ENCODE measurements at regions not wholly inside any gene's neighbourhood (a gene's known extent, or its start where the extent isn't known, plus 50 kb on each side); places are given as distances from the start of the nearest gene placed in this dataset.

- no peaks in the 10 kb centered on the region for H3K36me3 ChIP-seq
- no peak for DNase-seq
- TF ChIP-seq CTCF (IDR thresholded peaks at IDR 0.05; ENCODE audit: low read depth, low read length), result no peak
- H3K27ac ChIP-seq, result no peak overlapping the region
- no peak overlapping the region for H3K4me3 ChIP-seq (ENCODE audit: low read depth, low read length)
- H3K9me3 ChIP-seq (ENCODE audit: severe bottlenecking), result peaks cover 6% of the 10 kb centered on the region
- H3K27me3 ChIP-seq (ENCODE audit: insufficient read depth, low read depth, severe bottlenecking), result peaks cover 15% of the 10 kb centered on the region
Observed at GRCh38 chr11:122486793-122487495, 168.6 kb upstream of the UBASH3B start.

- Histone ChIP-seq H3K36me3 (no peaks in the 10 kb centered on the region), H3K9me3 (ENCODE audit: severe bottlenecking) (peaks cover 6% of the 10 kb centered on the region), H3K4me3 (ENCODE audit: low read depth, low read length) (no peak overlapping the region), H3K27me3 (ENCODE audit: insufficient read depth, low read depth, severe bottlenecking) (peaks cover 2% of the 10 kb centered on the region), H3K27ac (no peak overlapping the region)
- TF ChIP-seq CTCF (IDR thresholded peaks at IDR 0.05; ENCODE audit: low read depth, low read length), result no peak
- no peak for DNase-seq
Observed at GRCh38 chr11:122478986-122479385, 176.5 kb upstream of the UBASH3B start.

GRCh38 chr11:122468965-122469364 is 186.6 kb upstream of the UBASH3B start:
- H3K27ac ChIP-seq, result no peak overlapping the region
- no peak overlapping the region for H3K4me3 ChIP-seq (ENCODE audit: low read depth, low read length)
- DNase-seq, result no peak
- no peaks in the 10 kb centered on the region for H3K27me3 ChIP-seq (ENCODE audit: insufficient read depth, low read depth, severe bottlenecking)
- H3K36me3 ChIP-seq, result no peaks in the 10 kb centered on the region
- no peak for TF ChIP-seq CTCF (IDR thresholded peaks at IDR 0.05; ENCODE audit: low read depth, low read length)
- no peaks in the 10 kb centered on the region for H3K9me3 ChIP-seq (ENCODE audit: severe bottlenecking)

GRCh38 chr11:122463530-122463929 is 192.0 kb upstream of the UBASH3B start:
- no peaks in the 10 kb centered on the region for H3K36me3 ChIP-seq
- TF ChIP-seq CTCF (IDR thresholded peaks at IDR 0.05; ENCODE audit: low read depth, low read length), result no peak
- no peak overlapping the region for H3K27ac ChIP-seq
- H3K9me3 ChIP-seq (ENCODE audit: severe bottlenecking), result peaks cover 2% of the 10 kb centered on the region
- H3K4me3 ChIP-seq (ENCODE audit: low read depth, low read length), result no peak overlapping the region
- no peaks in the 10 kb centered on the region for H3K27me3 ChIP-seq (ENCODE audit: insufficient read depth, low read depth, severe bottlenecking)
- no peak for DNase-seq

- TF ChIP-seq CTCF (IDR thresholded peaks at IDR 0.05; ENCODE audit: low read depth, low read length), result no peak
- H3K27ac ChIP-seq, result no peak overlapping the region
- H3K36me3 ChIP-seq, result no peaks in the 10 kb centered on the region
- peaks cover 2% of the 10 kb centered on the region for H3K9me3 ChIP-seq (ENCODE audit: severe bottlenecking)
- DNase-seq, result no peak
- no peak overlapping the region for H3K4me3 ChIP-seq (ENCODE audit: low read depth, low read length)
- peaks cover 7% of the 10 kb centered on the region for H3K27me3 ChIP-seq (ENCODE audit: insufficient read depth, low read depth, severe bottlenecking)
Observed at GRCh38 chr11:122459064-122459463, 196.5 kb upstream of the UBASH3B start.

GRCh38 chr11:122453586-122453985 is 201.9 kb upstream of the UBASH3B start:
- DNase-seq, result no peak

More at GRCh38 chr11:122453586-122453985, 201.9 kb upstream of the UBASH3B start:
- Histone ChIP-seq H3K27me3 (ENCODE audit: insufficient read depth, low read depth, severe bottlenecking) (peaks cover 7% of the 10 kb centered on the region), H3K36me3 (no peaks in the 10 kb centered on the region), H3K9me3 (ENCODE audit: severe bottlenecking) (no peaks in the 10 kb centered on the region), H3K27ac (no peak overlapping the region), H3K4me3 (ENCODE audit: low read depth, low read length) (no peak overlapping the region)
- no peak for TF ChIP-seq CTCF (IDR thresholded peaks at IDR 0.05; ENCODE audit: low read depth, low read length)
